ENCODE measurements at regions not wholly inside any gene's neighbourhood (a gene's known extent, or its start where the extent isn't known, plus 50 kb on each side); places are given as distances from the start of the nearest gene placed in this dataset.

- TF ChIP-seq CTCF (IDR thresholded peaks at IDR 0.05; ENCODE audit: low read length) (no peak), EZH2 (optimal IDR thresholded peaks at IDR 0.05; ENCODE audit: low read depth, low read length) (no peak)
Measured at GRCh38 chr12:17214929-17215328, 609.0 kb upstream of the LMO3 start.

Data from MM.1S (cell line).